Naive B cell (primary cell): ENCODE measurements at regions not wholly inside any gene's neighbourhood (a gene's known extent, or its start where the extent isn't known, plus 50 kb on each side); places are given as distances from the start of the nearest gene placed in this dataset.
"Not testable (repeated sequence)": the region's sequence is repeated elsewhere in the genome, so short reads cannot be mapped to it uniquely, and the experiment has no call there.

Experiments
- ATAC-seq, 2 donors: fragments of 150-1000 bp; cut with Tn5 transposase; 2 replicates each; pipeline ENCODE4 v1.10.0; 2021; ENCODE audit warnings: low read depth in 2 of 2, mild to moderate bottlenecking in 2 of 2, moderate library complexity in 2 of 2
- DNase-seq: peaks from one replicate; pipeline ENCODE4 v3.0.0; 2022
- H3K27ac Mint-ChIP-seq, 6 donors: one replicate each; pipeline ENCODE4 v1.8.0; 2020 to 2022; ENCODE audit warnings: mild to moderate bottlenecking in 6 of 6, mixed read lengths in 6 of 6, moderate library complexity in 5 of 6, inconsistent platforms in 2 of 6
- H3K27me3 Mint-ChIP-seq, 3 donors: one replicate each; pipeline ENCODE4 v1.8.0; 2021 to 2022; ENCODE audit warnings: mixed read lengths in 3 of 3, mild to moderate bottlenecking in 1 of 3
- H3K36me3 Mint-ChIP-seq, 2 donors: one replicate each; pipeline ENCODE4 v1.8.0; 2020 to 2022; ENCODE audit warnings: mixed read lengths in 2 of 2, inconsistent platforms in 1 of 2, mild to moderate bottlenecking in 1 of 2
- H3K4me1 Mint-ChIP-seq, 3 donors: one replicate each; pipeline ENCODE4 v1.8.0; 2020 to 2022; ENCODE audit warnings: mixed read lengths in 3 of 3, inconsistent platforms in 1 of 3, mild to moderate bottlenecking in 1 of 3, moderate library complexity in 1 of 3
- H3K4me3 Mint-ChIP-seq, 8 donors: one replicate each; pipeline ENCODE4 v1.8.0; 2020 to 2022; ENCODE audit warnings: mild to moderate bottlenecking in 8 of 8, mixed read lengths in 8 of 8, moderate library complexity in 8 of 8, inconsistent platforms in 2 of 8
- H3K9me3 Mint-ChIP-seq, 7 donors: one replicate each; pipeline ENCODE4 v1.8.0; 2020 to 2022; ENCODE audit warnings: mixed read lengths in 7 of 7, mild to moderate bottlenecking in 5 of 7, inconsistent platforms in 2 of 7, moderate library complexity in 1 of 7

DNA sequence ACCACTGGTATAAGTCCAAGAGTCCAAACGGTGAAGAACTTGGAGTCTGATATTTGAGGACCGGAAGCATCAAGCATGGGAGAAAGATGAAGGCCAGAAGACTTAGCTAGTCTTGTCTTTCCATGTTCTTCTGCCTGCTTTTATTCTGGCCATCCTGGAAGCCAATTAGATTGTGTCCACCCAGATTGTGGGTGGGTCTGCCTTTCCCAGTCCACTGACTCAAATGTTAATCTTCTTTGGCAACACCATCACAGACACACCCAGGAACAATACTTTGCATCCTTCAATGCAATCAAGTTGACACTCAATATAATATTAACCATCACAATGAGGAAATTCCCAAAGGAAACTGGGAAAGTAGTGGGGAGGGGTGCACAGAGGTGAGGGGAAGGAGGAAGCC is 340.1 kb downstream of the BMP4 start:
- not testable (repeated sequence) for H3K36me3 Mint-ChIP-seq, H3K4me3 Mint-ChIP-seq, H3K27ac Mint-ChIP-seq, H3K9me3 Mint-ChIP-seq, H3K27me3 Mint-ChIP-seq, DNase-seq, ATAC-seq
- H3K4me1 Mint-ChIP-seq, result peaks cover 12 to 30% (median 21%) of the 10 kb centered on the region in 3 donors

DNA sequence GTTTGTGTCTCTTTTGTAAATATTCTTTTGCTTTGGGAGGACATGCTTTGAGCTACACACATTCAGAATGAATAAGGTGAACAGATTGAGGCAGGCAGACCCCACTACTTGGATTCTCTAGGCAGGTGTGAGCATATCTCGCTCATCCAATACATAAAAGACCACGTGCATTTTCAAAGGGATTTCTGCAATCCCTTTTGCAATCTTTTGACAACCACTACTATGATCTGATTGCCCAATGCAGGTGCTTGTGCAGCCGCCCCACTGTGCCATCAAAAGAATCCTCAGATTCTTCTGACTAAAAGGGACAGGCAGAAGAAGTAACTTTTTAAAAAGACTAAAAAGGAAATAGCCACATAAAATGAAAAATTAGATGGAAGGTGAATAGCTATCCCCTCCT is 341.4 kb downstream of the BMP4 start:
- peak overlapping the region in 1 of 6 donors; percentile 50 for H3K27ac Mint-ChIP-seq
- no peaks in the 10 kb centered on the region for H3K9me3 Mint-ChIP-seq
- no peak for ATAC-seq
- H3K4me3 Mint-ChIP-seq, result no peak overlapping the region
- H3K27me3 Mint-ChIP-seq, result no peaks in the 10 kb centered on the region
- H3K36me3 Mint-ChIP-seq, result no peaks in the 10 kb centered on the region
- DNase-seq, result no peak
- peaks cover 12 to 23% (median 18%) of the 10 kb centered on the region in 3 donors for H3K4me1 Mint-ChIP-seq

DNA sequence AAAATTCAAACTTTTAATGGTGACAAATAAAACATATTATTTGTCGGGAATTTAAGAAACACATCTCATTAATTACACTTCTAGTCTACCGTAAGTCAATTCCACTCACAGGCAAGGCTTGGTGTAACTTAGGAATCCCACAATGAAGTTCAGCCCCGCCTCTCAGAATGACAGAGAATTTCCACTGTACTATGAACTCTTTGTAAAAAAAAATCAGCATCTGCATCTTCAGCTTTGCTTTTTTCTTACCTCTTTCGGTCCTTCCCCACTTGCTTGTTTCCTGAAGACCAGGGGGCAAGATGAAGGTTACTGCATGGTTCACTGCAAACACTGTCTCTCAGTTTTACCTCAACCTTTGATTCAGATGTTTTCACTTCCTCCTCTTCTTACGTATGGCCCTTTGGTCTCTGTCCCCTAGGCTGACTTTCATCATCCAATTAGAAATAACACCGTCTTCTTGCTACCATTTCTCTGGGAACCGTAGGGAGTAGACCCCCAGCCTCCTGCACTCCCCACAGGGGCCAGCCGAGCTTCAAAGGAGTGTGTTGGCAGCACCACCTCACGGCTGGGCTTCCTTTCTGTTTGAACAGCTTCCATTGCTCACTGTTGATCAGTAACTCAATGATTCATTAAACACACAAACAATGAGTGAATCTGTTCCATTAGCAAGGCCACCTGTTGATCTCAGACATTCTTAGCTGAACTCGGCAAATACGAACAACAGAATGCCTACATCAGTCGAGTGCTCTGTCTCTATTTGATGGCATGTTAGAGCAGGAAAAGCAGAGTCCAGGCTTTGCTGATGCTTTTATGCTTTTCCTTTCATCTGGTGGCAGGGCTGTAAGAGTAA is 343.0 kb downstream of the BMP4 start:
- no peaks in the 10 kb centered on the region for H3K27me3 Mint-ChIP-seq
- no peaks in the 10 kb centered on the region for H3K9me3 Mint-ChIP-seq
- DNase-seq (peak; percentile 64), ATAC-seq (peak; percentile 94 to 96)
- H3K4me1 Mint-ChIP-seq, result peaks cover 12 to 23% (median 23%) of the 10 kb centered on the region in 3 donors
- H3K27ac Mint-ChIP-seq, result peak overlapping the region; percentile 49 to 94 (median 74)
- H3K36me3 Mint-ChIP-seq, result no peaks in the 10 kb centered on the region
- peak overlapping the region in 6 of 8 donors; percentile 1 to 74 (median 32) for H3K4me3 Mint-ChIP-seq

DNA sequence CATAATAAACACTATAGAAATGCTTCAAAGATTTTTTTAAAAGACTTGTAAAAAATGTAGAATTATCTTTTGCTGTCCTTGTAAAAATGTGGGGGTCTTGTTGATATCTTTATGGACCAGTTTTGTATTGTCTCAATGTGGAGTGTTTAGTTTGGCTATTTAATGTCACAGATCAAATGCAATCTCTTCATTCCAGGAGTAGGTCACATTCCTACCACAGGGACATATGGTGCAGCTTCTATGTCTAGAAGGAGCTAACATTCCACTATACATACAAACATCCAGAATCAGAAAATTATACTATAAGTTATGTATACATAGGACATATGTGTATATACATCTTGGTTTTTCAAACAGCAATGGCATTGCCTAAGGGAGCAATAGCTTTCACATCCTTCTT is 345.7 kb downstream of the BMP4 start:
- no peak overlapping the region for H3K27ac Mint-ChIP-seq
- DNase-seq (no peak), ATAC-seq (no peak)
- no peaks in the 10 kb centered on the region for H3K9me3 Mint-ChIP-seq
- H3K4me3 Mint-ChIP-seq, result no peak overlapping the region
- H3K36me3 Mint-ChIP-seq, result no peaks in the 10 kb centered on the region
- peaks cover 12 to 23% (median 23%) of the 10 kb centered on the region in 3 donors for H3K4me1 Mint-ChIP-seq
- no peaks in the 10 kb centered on the region for H3K27me3 Mint-ChIP-seq

DNA sequence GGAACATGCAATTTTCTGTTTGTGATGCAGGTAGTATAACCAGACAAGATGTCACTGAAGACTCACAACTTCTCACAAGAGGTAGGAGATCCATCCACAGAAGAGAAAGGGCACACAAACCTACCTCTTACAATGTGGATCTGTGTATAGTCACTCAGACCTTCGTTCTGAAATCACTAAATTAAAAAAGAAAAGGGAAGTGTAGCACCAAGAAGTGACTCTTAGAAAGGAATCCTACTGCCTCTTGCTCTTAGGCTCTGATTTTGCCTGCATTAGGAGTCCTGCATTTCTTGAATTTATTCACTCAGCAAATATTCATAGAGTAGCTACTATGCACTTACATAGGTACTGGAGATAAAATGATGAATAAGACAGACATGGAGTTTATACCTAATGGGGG is 347.6 kb downstream of the BMP4 start:
- H3K9me3 Mint-ChIP-seq, result no peaks in the 10 kb centered on the region
- ATAC-seq, result no peak
- H3K4me1 Mint-ChIP-seq, result peaks cover 11 to 20% (median 19%) of the 10 kb centered on the region in 3 donors
- no peaks in the 10 kb centered on the region for H3K36me3 Mint-ChIP-seq
- DNase-seq, result no peak
- H3K27me3 Mint-ChIP-seq, result no peaks in the 10 kb centered on the region
- H3K27ac Mint-ChIP-seq, result no peak overlapping the region
- no peak overlapping the region for H3K4me3 Mint-ChIP-seq

DNA sequence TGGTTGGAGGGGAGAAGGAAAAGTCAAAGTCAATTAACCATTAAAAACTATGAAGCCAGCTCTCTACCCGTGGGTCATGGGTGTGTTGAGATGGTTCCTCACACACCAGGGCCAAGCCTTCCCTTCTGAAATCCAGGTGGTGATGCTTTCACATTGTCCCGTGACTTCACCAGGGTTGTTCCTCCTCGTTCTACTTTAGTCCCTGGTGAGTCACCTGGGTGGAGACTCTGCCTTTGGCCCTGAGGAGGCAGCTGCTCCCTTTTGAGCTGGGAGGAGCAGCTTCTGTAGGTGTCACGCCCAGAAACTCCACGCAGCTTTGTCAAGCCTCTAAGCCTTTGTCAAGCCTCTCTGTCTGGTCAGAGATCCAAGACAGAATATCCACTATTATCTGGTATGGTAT is 348.3 kb downstream of the BMP4 start:
- Mint-ChIP-seq H3K27ac (no peak overlapping the region), H3K9me3 (no peaks in the 10 kb centered on the region), H3K4me1 (peaks cover 5 to 13% (median 13%) of the 10 kb centered on the region in 3 donors), H3K27me3 (no peaks in the 10 kb centered on the region), H3K36me3 (no peaks in the 10 kb centered on the region), H3K4me3 (no peak overlapping the region)
- ATAC-seq (no peak), DNase-seq (no peak)

DNA sequence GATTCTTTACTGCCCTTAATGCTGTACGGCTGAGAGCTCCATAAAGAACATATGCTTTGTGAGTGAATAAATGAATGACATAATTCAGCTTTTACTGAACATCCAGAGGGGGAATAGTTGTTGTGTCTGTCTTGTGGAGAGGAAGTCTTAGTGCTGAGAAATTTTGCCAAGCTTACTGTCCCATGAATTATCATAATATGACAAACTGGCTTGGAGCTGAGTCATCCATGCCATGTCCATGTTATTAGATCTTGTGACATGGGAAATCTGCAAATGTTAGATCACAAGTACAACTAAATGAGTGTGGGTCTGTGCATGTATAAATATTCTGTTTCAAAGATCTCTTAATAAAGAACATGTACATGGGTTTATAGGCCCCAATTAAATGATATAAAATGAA is 350.4 kb downstream of the BMP4 start:
- H3K27ac Mint-ChIP-seq, result no peak overlapping the region
- peaks cover 0 to 4% (median 0%) of the 10 kb centered on the region in 3 donors for H3K4me1 Mint-ChIP-seq
- H3K27me3 Mint-ChIP-seq, result peaks cover 8 to 12% (median 11%) of the 10 kb centered on the region in 3 donors
- no peaks in the 10 kb centered on the region for H3K36me3 Mint-ChIP-seq
- DNase-seq (no peak), ATAC-seq (no peak)
- H3K9me3 Mint-ChIP-seq, result no peaks in the 10 kb centered on the region
- H3K4me3 Mint-ChIP-seq, result no peak overlapping the region

DNA sequence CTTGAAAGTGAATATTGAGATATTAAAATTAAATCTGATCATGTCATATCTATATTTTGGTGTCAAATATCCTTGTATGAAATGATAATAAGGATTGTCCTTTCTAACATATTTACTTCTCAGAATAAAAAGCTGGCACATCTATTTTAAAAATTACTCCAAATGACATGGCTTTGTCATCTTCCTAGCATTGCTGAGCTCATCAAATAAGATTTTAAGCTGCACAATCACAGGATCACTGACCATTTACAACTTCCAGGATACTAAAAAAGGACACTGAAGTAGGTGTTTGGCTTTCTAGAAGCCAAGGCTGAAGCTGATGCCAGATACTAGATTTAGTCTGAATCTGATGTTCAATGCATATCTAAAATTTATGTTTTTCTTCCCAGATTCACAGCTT is 351.1 kb downstream of the BMP4 start:
- no peak for DNase-seq
- Mint-ChIP-seq H3K27me3 (peaks cover 8 to 12% (median 11%) of the 10 kb centered on the region in 3 donors), H3K36me3 (no peaks in the 10 kb centered on the region), H3K4me3 (no peak overlapping the region), H3K27ac (no peak overlapping the region), H3K4me1 (peaks cover 0 to 4% (median 0%) of the 10 kb centered on the region in 3 donors), H3K9me3 (no peaks in the 10 kb centered on the region)
- no peak for ATAC-seq

DNA sequence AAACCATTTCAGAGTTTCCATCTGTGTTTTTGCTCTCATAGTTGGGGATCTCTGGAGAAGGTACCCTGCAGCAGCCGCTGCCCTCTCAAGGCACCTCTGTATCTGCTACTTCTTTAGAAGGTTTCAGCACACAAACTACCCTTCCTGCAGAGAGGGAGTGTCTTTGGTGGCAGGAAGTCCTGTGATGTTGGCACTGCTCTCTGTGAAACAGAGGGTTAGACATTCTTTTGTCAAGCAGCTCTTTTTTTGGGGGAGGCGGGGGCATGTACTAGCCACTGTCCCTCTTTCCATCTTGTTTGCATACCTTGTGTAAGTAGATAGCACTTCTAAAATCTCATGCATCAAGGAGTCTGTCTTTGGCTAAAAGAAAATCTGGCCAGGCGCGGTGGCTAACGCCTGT is 352.6 kb downstream of the BMP4 start:
- ATAC-seq (no peak), DNase-seq (no peak)
- H3K27ac Mint-ChIP-seq, result no peak overlapping the region
- no peak overlapping the region for H3K4me3 Mint-ChIP-seq
- H3K27me3 Mint-ChIP-seq, result peaks cover 11 to 19% (median 14%) of the 10 kb centered on the region in 3 donors
- H3K9me3 Mint-ChIP-seq, result no peaks in the 10 kb centered on the region
- peaks cover 0 to under 1% (median 0%) of the 10 kb centered on the region in 3 donors for H3K4me1 Mint-ChIP-seq
- no peaks in the 10 kb centered on the region for H3K36me3 Mint-ChIP-seq

DNA sequence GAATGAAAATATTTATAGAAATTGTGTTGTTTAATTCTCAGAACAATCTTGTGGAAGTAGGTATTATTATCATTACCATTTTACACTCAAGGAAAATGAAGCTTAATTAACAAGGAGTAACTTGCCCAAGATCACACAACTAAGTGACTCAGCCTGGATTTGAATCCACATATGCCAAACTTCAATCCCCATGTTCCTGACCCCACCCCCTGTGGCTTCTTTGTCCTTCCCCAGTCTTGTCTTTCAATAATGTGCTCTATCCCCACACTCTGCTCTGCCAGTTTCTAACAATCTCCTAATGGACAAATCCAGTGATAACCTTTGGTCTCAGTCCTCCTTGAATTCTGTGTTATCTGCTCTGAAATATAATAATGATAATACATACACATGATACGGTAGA is 355.2 kb downstream of the BMP4 start:
- no peaks in the 10 kb centered on the region for H3K4me1 Mint-ChIP-seq
- no peak overlapping the region for H3K4me3 Mint-ChIP-seq
- no peak for ATAC-seq
- DNase-seq, result no peak
- H3K9me3 Mint-ChIP-seq, result no peaks in the 10 kb centered on the region
- H3K27ac Mint-ChIP-seq, result peak overlapping the region in 2 of 6 donors; percentile 35 to 41
- H3K27me3 Mint-ChIP-seq, result peaks cover 11 to 19% (median 14%) of the 10 kb centered on the region in 3 donors
- no peaks in the 10 kb centered on the region for H3K36me3 Mint-ChIP-seq

DNA sequence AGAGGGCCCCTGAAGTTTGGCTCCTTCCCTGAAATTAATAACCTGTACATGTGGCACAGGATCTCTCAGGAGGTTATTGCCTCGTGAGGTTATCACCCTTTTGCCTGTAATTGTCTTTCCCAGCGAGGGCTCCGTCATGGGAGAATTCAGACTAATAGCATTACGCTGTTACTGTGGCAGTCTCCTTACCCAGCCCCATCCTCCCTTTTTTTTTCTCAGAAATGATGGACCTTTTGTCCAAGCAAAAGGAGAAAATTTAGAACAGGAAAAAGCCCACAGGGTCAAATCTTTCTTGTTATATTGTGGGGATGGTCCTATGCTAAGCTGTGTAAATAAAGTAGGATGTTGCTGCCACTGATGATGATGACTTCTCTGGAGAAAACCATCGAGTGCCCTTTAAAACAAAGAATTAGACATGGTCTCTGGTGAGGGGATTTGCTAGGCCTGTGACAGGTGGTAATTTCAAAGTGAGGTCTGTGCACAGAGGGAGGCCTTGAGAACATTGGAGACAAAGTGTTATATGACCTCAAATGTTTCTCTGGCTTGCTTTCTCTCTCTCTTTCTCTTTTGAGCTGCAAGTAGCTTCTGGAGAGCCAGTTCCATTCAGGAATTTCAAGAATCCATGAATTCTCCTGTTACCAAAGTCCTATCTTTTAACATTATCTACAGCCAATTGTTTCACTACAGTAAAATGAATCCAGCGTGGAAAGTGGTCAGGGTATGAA is 357.2 kb downstream of the BMP4 start:
- ATAC-seq (no peak), DNase-seq (no peak)
- peaks cover 0 to 10% (median 3%) of the 10 kb centered on the region in 7 donors for H3K9me3 Mint-ChIP-seq
- H3K27ac Mint-ChIP-seq, result no peak overlapping the region
- no peaks in the 10 kb centered on the region for H3K4me1 Mint-ChIP-seq
- H3K36me3 Mint-ChIP-seq, result no peaks in the 10 kb centered on the region
- no peak overlapping the region for H3K4me3 Mint-ChIP-seq
- peaks cover 16 to 19% (median 16%) of the 10 kb centered on the region in 3 donors for H3K27me3 Mint-ChIP-seq

DNA sequence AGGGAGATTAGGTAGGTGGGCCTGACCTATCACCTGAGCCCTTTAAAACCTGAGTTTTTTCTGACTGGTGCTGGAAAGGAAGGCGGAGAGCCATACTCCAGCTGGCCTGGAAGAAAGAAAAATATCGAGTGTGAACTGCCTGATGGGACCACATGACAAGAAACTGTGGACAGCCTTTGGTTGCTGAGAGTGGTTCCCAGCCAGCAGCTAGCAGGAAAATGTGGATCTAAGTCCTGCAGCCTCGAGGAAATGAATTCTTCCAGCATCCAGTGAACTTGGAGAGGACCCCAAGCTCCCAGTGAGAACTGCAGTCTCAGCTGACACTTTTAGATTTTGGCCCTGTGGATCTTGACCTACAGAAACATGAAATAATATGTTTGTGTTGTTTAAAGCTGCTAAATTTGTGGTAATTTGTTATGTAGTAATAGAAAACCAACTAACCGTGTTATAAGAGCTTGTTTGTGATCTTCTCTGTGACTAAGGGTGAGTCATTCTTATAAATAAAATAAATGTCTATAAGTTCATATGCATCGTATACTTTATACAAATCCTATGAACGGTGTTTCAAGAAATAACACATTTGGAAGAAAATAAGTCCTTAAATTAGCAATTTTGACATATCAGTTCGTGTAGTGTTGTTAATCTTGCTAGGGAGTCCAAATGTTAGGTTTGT is 359.6 kb downstream of the BMP4 start:
- H3K27ac Mint-ChIP-seq, result no peak overlapping the region
- H3K4me3 Mint-ChIP-seq, result no peak overlapping the region
- peaks cover 0 to 10% (median 3%) of the 10 kb centered on the region in 7 donors for H3K9me3 Mint-ChIP-seq
- H3K4me1 Mint-ChIP-seq, result no peaks in the 10 kb centered on the region
- DNase-seq, result no peak
- H3K27me3 Mint-ChIP-seq, result peaks cover 6 to 10% (median 8%) of the 10 kb centered on the region in 3 donors
- no peak for ATAC-seq
- no peaks in the 10 kb centered on the region for H3K36me3 Mint-ChIP-seq

DNA sequence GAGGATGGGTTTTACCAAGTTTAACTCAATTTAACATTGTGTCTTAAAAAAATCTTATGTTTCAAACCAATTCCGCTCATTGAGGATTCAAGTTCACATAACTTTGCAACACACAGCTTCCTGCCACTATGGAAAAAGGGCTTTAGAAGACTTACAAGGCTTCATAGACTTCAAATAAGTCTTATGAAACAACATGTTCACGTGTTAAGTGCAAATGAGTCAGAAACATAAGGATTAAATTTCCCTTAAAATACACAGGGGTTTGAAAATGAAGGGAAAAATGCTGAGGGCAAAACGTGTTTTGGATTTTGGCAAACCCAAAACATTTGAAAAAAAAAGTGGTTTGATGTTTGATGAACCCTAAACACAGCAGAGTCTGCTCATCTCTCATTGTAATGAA is 364.8 kb downstream of the BMP4 start:
- H3K4me3 Mint-ChIP-seq, result no peak overlapping the region
- no peak overlapping the region for H3K27ac Mint-ChIP-seq
- peaks cover 12 to 26% (median 20%) of the 10 kb centered on the region in 3 donors for H3K27me3 Mint-ChIP-seq
- DNase-seq (no peak), ATAC-seq (no peak)
- H3K36me3 Mint-ChIP-seq, result no peaks in the 10 kb centered on the region
- no peaks in the 10 kb centered on the region for H3K4me1 Mint-ChIP-seq
- H3K9me3 Mint-ChIP-seq, result peaks cover 0 to 10% (median 3%) of the 10 kb centered on the region in 7 donors
